ENCODE measurements at regions not wholly inside any gene's neighbourhood (a gene's known extent, or its start where the extent isn't known, plus 50 kb on each side); places are given as distances from the start of the nearest gene placed in this dataset.

GRCh38 chr11:126127898-126128297 lies 65.2 kb upstream of the CDON start:
- no peak for DNase-seq (ENCODE audit: low spot score)

GRCh38 chr11:126127284-126127845 lies 64.7 kb upstream of the CDON start:
- DNase-seq (ENCODE audit: low spot score), result no peak

- DNase-seq (ENCODE audit: low spot score), result no peak
Measured at GRCh38 chr11:126124231-126124661, 61.6 kb upstream of the CDON start.

- no peak for DNase-seq (ENCODE audit: low spot score)
Measured at GRCh38 chr11:126123686-126124085, 61.0 kb upstream of the CDON start.

GRCh38 chr11:126122863-126123262 lies 60.2 kb upstream of the CDON start:
- DNase-seq (ENCODE audit: low spot score), result no peak

GRCh38 chr11:126121296-126121695 lies 58.6 kb upstream of the CDON start:
- no peak for DNase-seq (ENCODE audit: low spot score)

- DNase-seq (ENCODE audit: low spot score), result no peak
Measured at GRCh38 chr11:126118806-126119205, 56.1 kb upstream of the CDON start.

GRCh38 chr11:126115816-126116331 lies 53.2 kb upstream of the CDON start:
- DNase-seq (ENCODE audit: low spot score), result peak; percentile 63

GRCh38 chr11:126115127-126115495 lies 52.4 kb upstream of the CDON start:
- DNase-seq (ENCODE audit: low spot score), result no peak

- no peak for DNase-seq (ENCODE audit: low spot score)
Measured at GRCh38 chr11:126114486-126115126, 51.9 kb upstream of the CDON start.

GRCh38 chr11:126113963-126114362 lies 51.3 kb upstream of the CDON start:
- DNase-seq (ENCODE audit: low spot score), result no peak

GRCh38 chr11:126113515-126113957 lies 50.9 kb upstream of the CDON start:
- peak; percentile 30 for DNase-seq (ENCODE audit: low spot score)

GRCh38 chr11:126113012-126113411 lies 50.3 kb upstream of the CDON start:
- DNase-seq (ENCODE audit: low spot score), result no peak

GRCh38 chr11:126112547-126112946 lies 49.9 kb upstream of the CDON start:
- no peak for DNase-seq (ENCODE audit: low spot score)

Measured in Ammon's horn (tissue), 1 donor.